ENCODE measurements at regions not wholly inside any gene's neighbourhood (a gene's known extent, or its start where the extent isn't known, plus 50 kb on each side); places are given as distances from the start of the nearest gene placed in this dataset.

GRCh38 chr10:24150853-24151252 lies 58.1 kb upstream of the KIAA1217 start:
- DNase-seq, result no peak
- Histone ChIP-seq H3K27me3 (no peaks in the 10 kb centered on the region), H3K4me1 (peaks cover 0 to 17% (median 2%) of the 10 kb centered on the region in 4 donors), H3K9me3 (no peaks in the 10 kb centered on the region), H3K27ac (no peak overlapping the region), H3K4me3 (no peak overlapping the region), H3K36me3 (no peaks in the 10 kb centered on the region)
- 93 to 94% methylated on average over 3 of the region's 3 CpGs for WGBS, 2 donors
- intact Hi-C loops (cut with DNase I), result no loop called here
- TF ChIP-seq CTCF (IDR thresholded peaks at IDR 0.05) (no peak), POLR2AphosphoS5 (IDR thresholded peaks at IDR 0.05) (no peak), POLR2A (IDR thresholded peaks at IDR 0.05) (no peak), EP300 (IDR thresholded peaks at IDR 0.05) (no peak)

- Histone ChIP-seq H3K9me3 (no peaks in the 10 kb centered on the region), H3K36me3 (no peaks in the 10 kb centered on the region), H3K4me3 (no peak overlapping the region), H3K4me1 (peaks cover 0 to 17% (median 2%) of the 10 kb centered on the region in 4 donors), H3K27me3 (no peaks in the 10 kb centered on the region), H3K27ac (no peak overlapping the region)
- intact Hi-C loops (cut with DNase I), result no loop called here
- DNase-seq, result no peak
- WGBS, 2 donors, result 37 to 58% methylated on average over 2 of the region's 2 CpGs
- TF ChIP-seq CTCF (IDR thresholded peaks at IDR 0.05) (no peak), EP300 (IDR thresholded peaks at IDR 0.05) (no peak), POLR2AphosphoS5 (IDR thresholded peaks at IDR 0.05) (no peak), POLR2A (IDR thresholded peaks at IDR 0.05) (no peak)
Measured at GRCh38 chr10:24152270-24152669, 56.7 kb upstream of the KIAA1217 start.

DNA sequence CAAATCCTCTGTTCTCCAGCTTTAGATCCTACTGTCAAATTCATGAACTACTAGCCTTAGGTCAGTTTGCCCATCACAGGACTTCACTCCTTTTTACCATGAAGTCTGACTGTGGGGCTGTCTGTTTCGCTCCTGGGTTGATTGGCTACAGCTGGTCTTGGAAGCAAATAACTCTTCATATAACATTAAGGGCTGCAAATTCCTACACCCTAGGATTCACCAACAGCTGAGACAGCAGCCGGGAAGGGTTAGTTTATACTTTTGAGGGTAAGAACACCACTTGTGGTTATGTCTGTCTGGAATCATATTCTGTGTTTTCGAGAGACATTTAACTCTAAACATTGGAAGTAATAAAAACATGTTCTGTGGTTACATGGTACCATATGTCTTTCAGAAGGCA lies 55.9 kb upstream of the KIAA1217 start:
- H3K4me1 ChIP-seq, result peaks cover 0 to 17% (median 2%) of the 10 kb centered on the region in 4 donors
- H3K36me3 ChIP-seq, result no peaks in the 10 kb centered on the region
- TF ChIP-seq EP300 (IDR thresholded peaks at IDR 0.05), result no peak
- no peak for TF ChIP-seq POLR2A (IDR thresholded peaks at IDR 0.05)
- peaks cover 0 to 3% (median under 1%) of the 10 kb centered on the region in 4 donors for H3K9me3 ChIP-seq
- no peak for DNase-seq
- no peak overlapping the region for H3K4me3 ChIP-seq
- 74 to 83% methylated on average over 3 of the region's 3 CpGs for WGBS, 2 donors
- intact Hi-C loops (cut with DNase I), result no loop called here
- H3K27ac ChIP-seq, result no peak overlapping the region
- no peaks in the 10 kb centered on the region for H3K27me3 ChIP-seq

DNA sequence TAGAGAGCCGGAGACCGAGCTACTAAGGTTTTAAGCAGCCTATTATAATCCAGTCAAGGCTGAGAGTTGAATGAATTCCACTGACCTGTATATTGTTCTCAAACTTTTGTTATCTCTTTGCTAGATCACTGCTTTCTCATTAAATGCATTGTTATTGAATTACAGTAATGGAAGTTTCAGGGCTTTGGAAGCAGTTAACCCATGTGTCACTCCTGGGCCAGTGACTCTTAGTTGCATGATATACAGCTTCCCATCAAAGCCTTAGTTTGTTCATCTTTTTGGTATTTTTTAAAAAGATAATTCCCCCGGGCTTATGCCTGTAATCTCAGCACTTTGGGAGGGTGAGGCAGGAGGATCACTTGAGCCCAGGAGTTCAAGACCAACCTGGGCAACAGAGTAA lies 55.4 kb upstream of the KIAA1217 start:
- DNase-seq, result no peak
- H3K27ac ChIP-seq, result no peak overlapping the region
- no peaks in the 10 kb centered on the region for H3K27me3 ChIP-seq
- TF ChIP-seq POLR2AphosphoS5 (IDR thresholded peaks at IDR 0.05), result no peak
- no peak for TF ChIP-seq EP300 (IDR thresholded peaks at IDR 0.05)
- TF ChIP-seq CTCF (IDR thresholded peaks at IDR 0.05), result no peak
- no peak for TF ChIP-seq POLR2A (IDR thresholded peaks at IDR 0.05)
- H3K4me1 ChIP-seq, result peaks cover 0 to 17% (median 2%) of the 10 kb centered on the region in 4 donors
- intact Hi-C loops (cut with DNase I), result no loop called here
- 70 to 81% methylated on average over 3 of the region's 3 CpGs for WGBS, 2 donors
- no peaks in the 10 kb centered on the region for H3K36me3 ChIP-seq
- peaks cover 0 to 6% (median 2%) of the 10 kb centered on the region in 4 donors for H3K9me3 ChIP-seq
- no peak overlapping the region for H3K4me3 ChIP-seq

DNA sequence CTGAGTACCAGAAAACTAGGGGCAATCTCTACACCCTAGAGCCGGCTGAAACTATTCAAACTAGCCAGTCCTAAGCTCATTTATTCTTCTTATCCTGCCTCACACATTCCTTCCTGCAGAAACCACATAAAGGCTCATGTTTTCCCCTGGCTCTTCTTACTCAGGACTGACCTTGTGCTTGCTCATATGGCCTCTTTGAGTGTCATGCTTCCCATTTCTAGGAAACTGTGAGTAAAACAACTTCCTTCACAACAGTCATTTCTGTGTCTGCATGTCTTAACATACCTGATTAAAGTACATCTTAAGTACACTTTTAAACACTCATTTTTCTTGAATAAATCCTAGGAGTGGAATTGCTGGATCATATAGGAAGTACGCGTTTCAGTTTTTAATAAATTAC lies 52.3 kb upstream of the KIAA1217 start:
- 86 to 92% methylated on average over 3 of the region's 3 CpGs for WGBS, 2 donors
- no peaks in the 10 kb centered on the region for H3K27me3 ChIP-seq
- no peak overlapping the region for H3K27ac ChIP-seq
- H3K4me1 ChIP-seq, result peaks cover 0 to 17% (median 2%) of the 10 kb centered on the region in 4 donors
- peaks cover 0 to 6% (median 2%) of the 10 kb centered on the region in 4 donors for H3K9me3 ChIP-seq
- H3K36me3 ChIP-seq, result no peaks in the 10 kb centered on the region
- TF ChIP-seq POLR2A (IDR thresholded peaks at IDR 0.05), result no peak
- no peak for TF ChIP-seq CTCF (IDR thresholded peaks at IDR 0.05)
- TF ChIP-seq EP300 (IDR thresholded peaks at IDR 0.05), result no peak
- no peak for TF ChIP-seq POLR2AphosphoS5 (IDR thresholded peaks at IDR 0.05)
- intact Hi-C loops (cut with DNase I), result no loop called here
- DNase-seq, result no peak
- no peak overlapping the region for H3K4me3 ChIP-seq

All from sigmoid colon (tissue), 6 donors.